ENCODE measurements at regions not wholly inside any gene's neighbourhood (a gene's known extent, or its start where the extent isn't known, plus 50 kb on each side); places are given as distances from the start of the nearest gene placed in this dataset.

GRCh38 chr10:125226005-125226404, 65.6 kb upstream of the CTBP2 start:
- no peak for TF ChIP-seq CTCF (IDR thresholded peaks at IDR 0.05; ENCODE audit: extremely low read depth, insufficient read depth, missing control alignments)
- no peak for DNase-seq (ENCODE audit: low spot score)

GRCh38 chr10:125225051-125225450, 64.7 kb upstream of the CTBP2 start:
- in situ Hi-C loops (cut with MboI; ENCODE audit: low pct_unique_long_range_greater_than_20kb, low sequenced_read_pairs, unreplicated experiment) = no loop called here
- DNase-seq (ENCODE audit: low spot score) = no peak
- no peak for TF ChIP-seq CTCF (IDR thresholded peaks at IDR 0.05; ENCODE audit: extremely low read depth, insufficient read depth, missing control alignments)

More at GRCh38 chr10:125226005-125226404, 65.6 kb upstream of the CTBP2 start:
- in situ Hi-C loops (cut with MboI; ENCODE audit: low pct_unique_long_range_greater_than_20kb, low sequenced_read_pairs, unreplicated experiment) = no loop called here

GRCh38 chr10:125222515-125223308, 62.3 kb upstream of the CTBP2 start:
- TF ChIP-seq CTCF (IDR thresholded peaks at IDR 0.05; ENCODE audit: extremely low read depth, insufficient read depth, missing control alignments) = no peak
- in situ Hi-C loops (cut with MboI; ENCODE audit: low pct_unique_long_range_greater_than_20kb, low sequenced_read_pairs, unreplicated experiment) = no loop called here
- no peak for DNase-seq (ENCODE audit: low spot score)

- in situ Hi-C loops (cut with MboI; ENCODE audit: low pct_unique_long_range_greater_than_20kb, low sequenced_read_pairs, unreplicated experiment) = no loop called here
- DNase-seq (ENCODE audit: low spot score) = no peak
- no peak for TF ChIP-seq CTCF (IDR thresholded peaks at IDR 0.05; ENCODE audit: extremely low read depth, insufficient read depth, missing control alignments)
Measured at GRCh38 chr10:125221716-125222115, 61.4 kb upstream of the CTBP2 start.

GRCh38 chr10:125219776-125220175, 59.4 kb upstream of the CTBP2 start:
- no peak for DNase-seq (ENCODE audit: low spot score)
- in situ Hi-C loops (cut with MboI; ENCODE audit: low pct_unique_long_range_greater_than_20kb, low sequenced_read_pairs, unreplicated experiment) = no loop called here
- no peak for TF ChIP-seq CTCF (IDR thresholded peaks at IDR 0.05; ENCODE audit: extremely low read depth, insufficient read depth, missing control alignments)

GRCh38 chr10:125218967-125219366, 58.6 kb upstream of the CTBP2 start:
- TF ChIP-seq CTCF (IDR thresholded peaks at IDR 0.05; ENCODE audit: extremely low read depth, insufficient read depth, missing control alignments) = no peak
- DNase-seq (ENCODE audit: low spot score) = no peak
- in situ Hi-C loops (cut with MboI; ENCODE audit: low pct_unique_long_range_greater_than_20kb, low sequenced_read_pairs, unreplicated experiment) = no loop called here
